ENCODE measurements at regions not wholly inside any gene's neighbourhood (a gene's known extent, or its start where the extent isn't known, plus 50 kb on each side); places are given as distances from the start of the nearest gene placed in this dataset.

DNA sequence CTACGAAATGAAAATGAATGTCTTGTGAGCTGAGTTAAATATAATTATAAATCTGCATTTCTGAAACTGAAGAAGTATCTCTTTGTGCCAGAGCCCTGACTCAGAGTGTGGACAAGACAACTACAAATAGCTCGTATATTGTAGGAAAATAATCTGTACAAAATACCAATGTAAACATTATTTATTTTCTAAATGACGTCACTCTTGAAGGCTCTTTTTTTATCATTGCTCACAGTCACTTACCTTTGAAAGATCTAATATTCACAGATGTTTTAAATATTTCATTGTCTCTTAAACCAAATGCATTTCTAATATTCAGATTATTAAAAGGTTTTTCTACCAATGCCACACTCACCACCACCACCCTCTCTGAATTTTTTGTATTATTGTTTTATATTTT, 226.1 kb downstream of the SLCO4C1 start:
- no peaks in the 10 kb centered on the region for H3K9me3 ChIP-seq (replicated peaks in 1 of 2; ENCODE audit: control insufficient read depth in 2 of 2, insufficient read depth in 1 of 2, low read depth in 1 of 2, low read length in 2 of 2)
- no peak overlapping the region for H4K8ac ChIP-seq (ENCODE audit: low read depth, low read length)
- no peak overlapping the region for H2BK5ac ChIP-seq (ENCODE audit: low read length)
- no peaks in the 10 kb centered on the region for H3K27me3 ChIP-seq (ENCODE audit: control insufficient read depth in 3 of 3, insufficient read depth in 3 of 3, low read depth in 1 of 3, low read length in 3 of 3)
- H3K4me3 ChIP-seq (ENCODE audit: low read length in 2 of 2) = no peak overlapping the region
- no peak overlapping the region for H4K91ac ChIP-seq (ENCODE audit: low read depth, low read length, poor library complexity)
- H3K4me1 ChIP-seq (ENCODE audit: control insufficient read depth in 2 of 2, insufficient read depth in 1 of 2, low read depth in 1 of 2, low read length in 2 of 2) = no peaks in the 10 kb centered on the region
- no peak overlapping the region for H3K4me2 ChIP-seq (ENCODE audit: insufficient read depth, low read length, poor library complexity, severe bottlenecking)
- no peak overlapping the region for H3K27ac ChIP-seq (replicated peaks; ENCODE audit: low read length)
- no peak for DNase-seq (ENCODE audit: low spot score)
- WGBS, 2 donors (ENCODE audit: extremely low coverage in 2 of 2, insufficient read length in 2 of 2, insufficient replicate concordance in 1 of 2) = no CpG with 5 or more reads among the region's 3 CpGs
- no peak overlapping the region for H2AFZ ChIP-seq (ENCODE audit: low read length)
- H3K9ac ChIP-seq (ENCODE audit: low read depth, low read length, poor library complexity) = no peak overlapping the region
- H3K23ac ChIP-seq (ENCODE audit: low read depth, low read length, poor library complexity) = no peak overlapping the region
- no peak overlapping the region for H2BK15ac ChIP-seq (ENCODE audit: low read length)
- no peak overlapping the region for H3K14ac ChIP-seq (ENCODE audit: low read length)
- H2BK120ac ChIP-seq (ENCODE audit: low read depth, low read length) = no peak overlapping the region
- no peak overlapping the region for H3K4ac ChIP-seq (ENCODE audit: low read length)
- no peaks in the 10 kb centered on the region for H3K36me3 ChIP-seq (replicated peaks in 1 of 2; ENCODE audit: control insufficient read depth in 2 of 2, insufficient read depth in 2 of 2, low read length in 2 of 2)
- H2BK12ac ChIP-seq (ENCODE audit: low read length) = no peak overlapping the region
- H3K79me1 ChIP-seq (ENCODE audit: low read depth, low read length) = no peaks in the 10 kb centered on the region
- no peak overlapping the region for H3K18ac ChIP-seq (ENCODE audit: low read length)
- no peak overlapping the region for H2AK5ac ChIP-seq (ENCODE audit: low read depth, low read length)

DNA sequence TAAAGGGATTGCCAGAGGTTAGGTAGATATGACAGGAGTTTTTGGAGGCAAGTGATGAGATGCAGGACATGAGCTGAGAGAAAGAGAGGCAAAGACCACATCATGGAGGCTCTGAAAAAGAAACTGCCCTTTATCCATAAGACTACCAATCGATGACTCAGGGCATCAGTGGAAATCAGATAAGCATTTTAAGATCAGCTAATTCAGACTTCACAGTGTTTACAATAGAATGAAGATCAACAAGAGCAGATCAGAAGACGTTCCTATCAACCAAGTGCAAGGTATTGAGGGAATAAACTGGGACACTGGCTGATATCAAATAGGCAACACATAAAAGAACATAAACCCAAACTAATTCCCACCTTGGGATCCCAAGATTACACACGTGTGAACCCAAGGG, 227.2 kb downstream of the SLCO4C1 start:
- Histone ChIP-seq H3K27me3 (ENCODE audit: control insufficient read depth in 3 of 3, insufficient read depth in 3 of 3, low read depth in 1 of 3, low read length in 3 of 3) (no peaks in the 10 kb centered on the region), H2AK5ac (ENCODE audit: low read depth, low read length) (no peak overlapping the region), H3K4ac (ENCODE audit: low read length) (no peak overlapping the region), H3K27ac (replicated peaks; ENCODE audit: low read length) (no peak overlapping the region), H3K4me3 (ENCODE audit: low read length in 2 of 2) (no peak overlapping the region), H3K9ac (ENCODE audit: low read depth, low read length, poor library complexity) (no peak overlapping the region), H3K14ac (ENCODE audit: low read length) (no peak overlapping the region), H3K4me2 (ENCODE audit: insufficient read depth, low read length, poor library complexity, severe bottlenecking) (no peak overlapping the region), H3K23ac (ENCODE audit: low read depth, low read length, poor library complexity) (no peak overlapping the region), H4K91ac (ENCODE audit: low read depth, low read length, poor library complexity) (no peak overlapping the region), H2BK12ac (ENCODE audit: low read length) (no peak overlapping the region), H3K36me3 (replicated peaks in 1 of 2; ENCODE audit: control insufficient read depth in 2 of 2, insufficient read depth in 2 of 2, low read length in 2 of 2) (no peaks in the 10 kb centered on the region), H3K79me1 (ENCODE audit: low read depth, low read length) (no peaks in the 10 kb centered on the region), H2BK15ac (ENCODE audit: low read length) (no peak overlapping the region), H2BK5ac (ENCODE audit: low read length) (no peak overlapping the region), H3K18ac (ENCODE audit: low read length) (no peak overlapping the region), H3K9me3 (replicated peaks in 1 of 2; ENCODE audit: control insufficient read depth in 2 of 2, insufficient read depth in 1 of 2, low read depth in 1 of 2, low read length in 2 of 2) (no peaks in the 10 kb centered on the region), H4K8ac (ENCODE audit: low read depth, low read length) (no peak overlapping the region), H3K4me1 (ENCODE audit: control insufficient read depth in 2 of 2, insufficient read depth in 1 of 2, low read depth in 1 of 2, low read length in 2 of 2) (no peaks in the 10 kb centered on the region), H2BK120ac (ENCODE audit: low read depth, low read length) (no peak overlapping the region), H2AFZ (ENCODE audit: low read length) (no peak overlapping the region)
- WGBS, 2 donors (ENCODE audit: extremely low coverage in 2 of 2, insufficient read length in 2 of 2, insufficient replicate concordance in 1 of 2) = no CpG with 5 or more reads among the region's 3 CpGs
- no peak for DNase-seq (ENCODE audit: low spot score)

DNA sequence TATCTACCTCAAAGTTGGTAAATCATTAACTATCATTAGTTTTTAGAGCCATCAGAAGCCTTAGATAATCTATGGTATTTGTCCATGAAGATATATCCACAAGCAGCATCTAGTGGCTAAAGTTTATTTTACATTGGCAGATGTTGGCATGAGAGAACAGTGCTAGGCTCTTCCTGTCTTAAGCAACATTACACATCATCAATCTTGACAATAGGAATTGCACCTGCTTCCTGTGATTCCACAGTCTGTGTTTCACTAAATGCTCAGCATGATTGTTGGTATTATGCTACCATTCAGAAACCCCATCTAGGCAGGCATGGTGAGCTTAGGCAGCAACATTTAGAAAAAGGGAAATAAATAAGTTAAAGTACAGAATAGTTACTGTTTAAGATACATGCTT, 246.6 kb downstream of the SLCO4C1 start:
- Histone ChIP-seq H3K4me1 (ENCODE audit: control insufficient read depth in 2 of 2, insufficient read depth in 1 of 2, low read depth in 1 of 2, low read length in 2 of 2) (no peaks in the 10 kb centered on the region), H3K14ac (ENCODE audit: low read length) (no peak overlapping the region), H3K36me3 (replicated peaks in 1 of 2; ENCODE audit: control insufficient read depth in 2 of 2, insufficient read depth in 2 of 2, low read length in 2 of 2) (no peaks in the 10 kb centered on the region), H2AFZ (ENCODE audit: low read length) (no peak overlapping the region), H3K9ac (ENCODE audit: low read depth, low read length, poor library complexity) (no peak overlapping the region), H4K8ac (ENCODE audit: low read depth, low read length) (no peak overlapping the region), H3K4me3 (ENCODE audit: low read length in 2 of 2) (no peak overlapping the region), H3K27ac (replicated peaks; ENCODE audit: low read length) (no peak overlapping the region), H3K4ac (ENCODE audit: low read length) (no peak overlapping the region), H3K18ac (ENCODE audit: low read length) (no peak overlapping the region), H2BK5ac (ENCODE audit: low read length) (no peak overlapping the region), H3K79me1 (ENCODE audit: low read depth, low read length) (no peaks in the 10 kb centered on the region), H3K4me2 (ENCODE audit: insufficient read depth, low read length, poor library complexity, severe bottlenecking) (no peak overlapping the region), H3K23ac (ENCODE audit: low read depth, low read length, poor library complexity) (no peak overlapping the region), H3K9me3 (replicated peaks in 1 of 2; ENCODE audit: control insufficient read depth in 2 of 2, insufficient read depth in 1 of 2, low read depth in 1 of 2, low read length in 2 of 2) (no peaks in the 10 kb centered on the region), H3K27me3 (ENCODE audit: control insufficient read depth in 3 of 3, insufficient read depth in 3 of 3, low read depth in 1 of 3, low read length in 3 of 3) (no peaks in the 10 kb centered on the region), H2BK12ac (ENCODE audit: low read length) (no peak overlapping the region), H2BK120ac (ENCODE audit: low read depth, low read length) (no peak overlapping the region), H2BK15ac (ENCODE audit: low read length) (no peak overlapping the region), H4K91ac (ENCODE audit: low read depth, low read length, poor library complexity) (no peak overlapping the region), H2AK5ac (ENCODE audit: low read depth, low read length) (no peak overlapping the region)
- DNase-seq (ENCODE audit: low spot score) = no peak

DNA sequence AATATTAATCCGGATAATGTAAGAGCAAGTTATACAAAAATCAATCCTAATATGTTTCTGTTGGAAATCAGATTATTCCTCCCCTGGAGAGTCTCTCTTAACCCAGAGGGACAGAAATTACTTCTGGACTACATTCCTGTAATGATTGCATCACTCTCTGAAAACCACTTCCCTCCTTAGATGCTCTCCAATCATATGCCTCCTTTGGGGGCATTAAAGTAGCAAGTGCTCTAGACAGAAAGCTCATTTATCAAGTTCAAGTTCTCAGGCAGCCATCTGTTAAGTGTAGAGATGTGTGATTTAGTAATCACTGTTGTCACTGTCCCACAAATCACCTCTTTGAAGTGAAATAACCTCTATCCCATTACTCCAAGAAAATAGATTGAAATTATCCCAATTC, 247.1 kb downstream of the SLCO4C1 start:
- no peaks in the 10 kb centered on the region for H3K9me3 ChIP-seq (replicated peaks in 1 of 2; ENCODE audit: control insufficient read depth in 2 of 2, insufficient read depth in 1 of 2, low read depth in 1 of 2, low read length in 2 of 2)
- no peaks in the 10 kb centered on the region for H3K27me3 ChIP-seq (ENCODE audit: control insufficient read depth in 3 of 3, insufficient read depth in 3 of 3, low read depth in 1 of 3, low read length in 3 of 3)
- H2BK5ac ChIP-seq (ENCODE audit: low read length) = no peak overlapping the region
- no peak overlapping the region for H2AK5ac ChIP-seq (ENCODE audit: low read depth, low read length)
- no CpG with 5 or more reads among the region's 1 CpG for WGBS, 2 donors (ENCODE audit: extremely low coverage in 2 of 2, insufficient read length in 2 of 2, insufficient replicate concordance in 1 of 2)
- no peak overlapping the region for H3K18ac ChIP-seq (ENCODE audit: low read length)
- H3K4me2 ChIP-seq (ENCODE audit: insufficient read depth, low read length, poor library complexity, severe bottlenecking) = no peak overlapping the region
- H3K27ac ChIP-seq (replicated peaks; ENCODE audit: low read length) = no peak overlapping the region
- H2BK12ac ChIP-seq (ENCODE audit: low read length) = no peak overlapping the region
- H4K91ac ChIP-seq (ENCODE audit: low read depth, low read length, poor library complexity) = no peak overlapping the region
- H3K79me1 ChIP-seq (ENCODE audit: low read depth, low read length) = no peaks in the 10 kb centered on the region
- H2BK120ac ChIP-seq (ENCODE audit: low read depth, low read length) = no peak overlapping the region
- H3K4me1 ChIP-seq (ENCODE audit: control insufficient read depth in 2 of 2, insufficient read depth in 1 of 2, low read depth in 1 of 2, low read length in 2 of 2) = no peaks in the 10 kb centered on the region
- H3K9ac ChIP-seq (ENCODE audit: low read depth, low read length, poor library complexity) = no peak overlapping the region
- H3K4me3 ChIP-seq (ENCODE audit: low read length in 2 of 2) = no peak overlapping the region
- no peak overlapping the region for H4K8ac ChIP-seq (ENCODE audit: low read depth, low read length)
- H3K14ac ChIP-seq (ENCODE audit: low read length) = no peak overlapping the region
- no peak overlapping the region for H2BK15ac ChIP-seq (ENCODE audit: low read length)
- no peak overlapping the region for H3K4ac ChIP-seq (ENCODE audit: low read length)
- no peaks in the 10 kb centered on the region for H3K36me3 ChIP-seq (replicated peaks in 1 of 2; ENCODE audit: control insufficient read depth in 2 of 2, insufficient read depth in 2 of 2, low read length in 2 of 2)
- DNase-seq (ENCODE audit: low spot score) = no peak
- no peak overlapping the region for H3K23ac ChIP-seq (ENCODE audit: low read depth, low read length, poor library complexity)
- no peak overlapping the region for H2AFZ ChIP-seq (ENCODE audit: low read length)
